Smooth muscle cell (in vitro differentiated cells): ENCODE measurements at regions not wholly inside any gene's neighbourhood (a gene's known extent, or its start where the extent isn't known, plus 50 kb on each side); places are given as distances from the start of the nearest gene placed in this dataset.

ENCODE experiments used
- DNase-seq: peaks from one replicate; lab custom pipeline; 2025; ENCODE audit not compliant: unreplicated experiment; lab: John Stamatoyannopoulos, UW
- H2AFZ ChIP-seq: fragments of 200-600 bp; sonication (generic); 2 replicates; pipeline ENCODE4 v1.6.0; 2016; ENCODE audit warnings: antibody characterized with exemption, low read depth, mild to moderate bottlenecking
- H3F3A ChIP-seq: fragments of 200-600 bp; sonication (generic); 2 replicates; pipeline ENCODE4 v1.6.0; 2017; ENCODE audit warnings: antibody characterized with exemption, low read depth
- H3K27ac ChIP-seq: fragments of 200-600 bp; sonication (generic); 2 replicates; pipeline ENCODE4 v1.5.1; 2016; ENCODE audit warnings: low read depth, mild to moderate bottlenecking
- H3K27me3 ChIP-seq: fragments of 200-600 bp; sonication (generic); 2 replicates; pipeline ENCODE4 v1.6.1; 2016; ENCODE audit warnings: low read depth, mild to moderate bottlenecking
- H3K36me3 ChIP-seq: fragments of 200-600 bp; sonication (generic); 2 replicates; pipeline ENCODE4 v1.5.1; 2016; ENCODE audit warnings: low read depth
- H3K4me1 ChIP-seq: fragments of 200-600 bp; sonication (generic); 2 replicates; pipeline ENCODE4 v1.5.1; 2016; ENCODE audit warnings: low read depth
- H3K4me2 ChIP-seq: fragments of 200-600 bp; sonication (generic); 2 replicates; pipeline ENCODE4 v1.6.0; 2016; ENCODE audit warnings: mild to moderate bottlenecking
- H3K4me3 ChIP-seq: fragments of 200-600 bp; sonication (generic); 2 replicates; pipeline ENCODE4 v1.5.1; 2016; ENCODE audit warnings: mild to moderate bottlenecking
- H3K79me2 ChIP-seq: fragments of 200-600 bp; sonication (generic); 2 replicates; pipeline ENCODE4 v1.6.0; 2016; ENCODE audit warnings: low read depth, mild to moderate bottlenecking
- H3K9ac ChIP-seq: fragments of 200-600 bp; sonication (generic); 2 replicates; pipeline ENCODE4 v1.6.0; 2016; ENCODE audit warnings: low read depth
- H3K9me3 ChIP-seq: fragments of 200-600 bp; sonication (generic); replicated peaks from 2 replicates; pipeline ENCODE4 v1.5.1; 2016; ENCODE audit warnings: low read depth
- H4K20me1 ChIP-seq: fragments of 200-600 bp; sonication (generic); 2 replicates; pipeline ENCODE4 v1.6.0; 2016; ENCODE audit warnings: low read depth
- CTCF ChIP-seq: fragments of 200-600 bp; sonication (generic); IDR thresholded peaks from 2 replicates; pipeline ENCODE4 v1.5.1; 2017; ENCODE audit warnings: borderline replicate concordance, mild to moderate bottlenecking, antibody characterized with exemption; ENCODE audit not compliant: insufficient read depth, poor library complexity, severe bottlenecking
- WGBS: methylation state at CpG from one replicate; pipeline ENCODE4 v1.1.7; 2016; ENCODE audit warnings: low lambda C conversion rate; 5-methylcytosine and 5-hydroxymethylcytosine counted together

GRCh38 chr3:95655363-95655986 is 1158.9 kb upstream of the EPHA6 start:
- H2AFZ ChIP-seq = no peak overlapping the region
- H3K79me2 ChIP-seq = no peaks in the 10 kb centered on the region
- no peaks in the 10 kb centered on the region for H3K4me1 ChIP-seq
- H3K4me2 ChIP-seq = no peak overlapping the region
- no peak overlapping the region for H3K4me3 ChIP-seq
- H3K36me3 ChIP-seq = no peaks in the 10 kb centered on the region
- no peaks in the 10 kb centered on the region for H4K20me1 ChIP-seq
- H3K9ac ChIP-seq = no peak overlapping the region
- H3K9me3 ChIP-seq = no peaks in the 10 kb centered on the region
- H3K27me3 ChIP-seq = no peaks in the 10 kb centered on the region
- WGBS = 95% methylated on average over 12 of the region's 12 CpGs
- no peak overlapping the region for H3K27ac ChIP-seq
- no peak for DNase-seq
- TF ChIP-seq CTCF = no peak
- H3F3A ChIP-seq = no peaks in the 10 kb centered on the region

GRCh38 chr3:95670765-95671164 is 1143.6 kb upstream of the EPHA6 start:
- Histone ChIP-seq H3K4me1 (no peaks in the 10 kb centered on the region), H3F3A (no peaks in the 10 kb centered on the region), H3K27ac (no peak overlapping the region), H3K9me3 (no peaks in the 10 kb centered on the region), H3K4me3 (no peak overlapping the region), H2AFZ (no peak overlapping the region), H4K20me1 (no peaks in the 10 kb centered on the region), H3K9ac (no peak overlapping the region), H3K27me3 (no peaks in the 10 kb centered on the region), H3K79me2 (no peaks in the 10 kb centered on the region), H3K4me2 (no peak overlapping the region), H3K36me3 (no peaks in the 10 kb centered on the region)
- no peak for DNase-seq
- TF ChIP-seq CTCF = no peak
- WGBS = 98% methylated on average over 3 of the region's 3 CpGs

- no peaks in the 10 kb centered on the region for H3K4me1 ChIP-seq
- no peaks in the 10 kb centered on the region for H3K27me3 ChIP-seq
- DNase-seq = no peak
- no peak for TF ChIP-seq CTCF
- no peak overlapping the region for H3K9ac ChIP-seq
- H3K9me3 ChIP-seq = no peaks in the 10 kb centered on the region
- H3K4me2 ChIP-seq = no peak overlapping the region
- no peaks in the 10 kb centered on the region for H3K79me2 ChIP-seq
- no peak overlapping the region for H3K4me3 ChIP-seq
- no peaks in the 10 kb centered on the region for H3K36me3 ChIP-seq
- no peaks in the 10 kb centered on the region for H3F3A ChIP-seq
- H2AFZ ChIP-seq = no peak overlapping the region
- H3K27ac ChIP-seq = no peak overlapping the region
- WGBS = 100% methylated on average over 3 of the region's 3 CpGs
- no peaks in the 10 kb centered on the region for H4K20me1 ChIP-seq
Observed at GRCh38 chr3:95673215-95673614, 1141.2 kb upstream of the EPHA6 start.

GRCh38 chr3:95705786-95706418 is 1108.5 kb upstream of the EPHA6 start:
- Histone ChIP-seq H3K9ac (no peak overlapping the region), H2AFZ (no peak overlapping the region), H3K36me3 (no peaks in the 10 kb centered on the region), H3F3A (no peaks in the 10 kb centered on the region), H4K20me1 (no peaks in the 10 kb centered on the region), H3K27me3 (no peaks in the 10 kb centered on the region), H3K79me2 (no peaks in the 10 kb centered on the region), H3K4me3 (no peak overlapping the region), H3K4me1 (no peaks in the 10 kb centered on the region), H3K4me2 (no peak overlapping the region), H3K27ac (no peak overlapping the region), H3K9me3 (no peaks in the 10 kb centered on the region)
- no peak for TF ChIP-seq CTCF
- no peak for DNase-seq
- WGBS = 96% methylated on average over 9 of the region's 9 CpGs
